T-cell (primary cell): ENCODE measurements at regions not wholly inside any gene's neighbourhood (a gene's known extent, or its start where the extent isn't known, plus 50 kb on each side); places are given as distances from the start of the nearest gene placed in this dataset.

Experiments
- ATAC-seq, 4 experiments: fragments of 200-7000 bp in 3 of 4; fragments of 150-1000 bp in 1 of 4; cut with Tn5 transposase; replicated peaks in 1 of 4; 1 replicate in 3 of 4; 2 replicates in 1 of 4; pipeline ENCODE4 v1.10.0; 2021; ENCODE audit warnings: moderate library complexity in 3 of 4, mild to moderate bottlenecking in 2 of 4, moderate number of reproducible peaks in 1 of 4
- CTCF ChIA-PET, 2 donors: fragments of 300-600 bp; sonication (Branson Sonifier 250); formaldehyde crosslinking; loops; one replicate each; lab custom pipeline; 2022; ENCODE audit warnings: antibody characterized with exemption in 2 of 2; lab: Charles Lee
- POLR2A ChIA-PET, 2 donors: fragments of 300-600 bp; sonication (Branson Sonifier 250); formaldehyde crosslinking; loops; one replicate each; lab custom pipeline; 2022; ENCODE audit warnings: antibody characterized with exemption in 2 of 2; lab: Charles Lee
- DNase-seq, 35 experiments: peaks; one replicate each; pipeline versions ENCODE4 v3.0.0 to v3.0.0-alpha.2; 2013 to 2023
- H3K27ac ChIP-seq: one replicate; pipeline ENCODE4 v1.5.1; 2013; ENCODE audit warnings: low read length
- H3K27me3 ChIP-seq, 2 experiments: replicated peaks in 1 of 2; 1 replicate in 1 of 2; 2 replicates in 1 of 2; pipeline versions ENCODE4 v1.6.1 to v1.7.0; 2013; ENCODE audit warnings: low read length in 1 of 2, mixed read lengths in 1 of 2; ENCODE audit not compliant: control insufficient read depth in 2 of 2, insufficient read depth in 2 of 2; ENCODE audit errors: extremely low read depth in 1 of 2
- H3K36me3 ChIP-seq, 2 donors: 1 replicate in 1 of 2; 2 replicates in 1 of 2; pipeline versions ENCODE4 v1.6.1 to v1.7.0; 2013; ENCODE audit warnings: low read length in 1 of 2; ENCODE audit not compliant: control insufficient read depth in 2 of 2, insufficient read depth in 1 of 2; ENCODE audit errors: extremely low read depth in 1 of 2
- H3K4me1 ChIP-seq, 2 experiments: 1 replicate in 1 of 2; 2 replicates in 1 of 2; pipeline versions ENCODE4 v1.6.1 to v1.7.0; 2013; ENCODE audit warnings: low read length in 2 of 2, mixed read lengths in 1 of 2; ENCODE audit not compliant: insufficient read depth in 2 of 2, control insufficient read depth in 1 of 2; ENCODE audit errors: extremely low read depth in 1 of 2
- H3K4me3 ChIP-seq, 2 donors: 1 replicate in 1 of 2; 2 replicates in 1 of 2; pipeline versions ENCODE4 v1.5.1 to v1.7.0; 2013; ENCODE audit warnings: mild to moderate bottlenecking in 2 of 2, low read length in 1 of 2, moderate library complexity in 1 of 2; ENCODE audit not compliant: control insufficient read depth in 1 of 2; ENCODE audit errors: extremely low read depth in 1 of 2
- H3K9me3 ChIP-seq: 2 replicates; pipeline ENCODE4 v1.7.0; 2013
- H3K27ac Mint-ChIP-seq, 2 donors: one replicate each; pipeline ENCODE4 v1.8.0; 2020 to 2021; ENCODE audit warnings: mild to moderate bottlenecking in 2 of 2, mixed read lengths in 2 of 2
- H3K27me3 Mint-ChIP-seq, 2 donors: one replicate each; pipeline ENCODE4 v1.8.0; 2021 to 2022; ENCODE audit warnings: mixed read lengths in 2 of 2
- H3K36me3 Mint-ChIP-seq: one replicate; pipeline ENCODE4 v1.8.0; 2021; ENCODE audit warnings: mixed read lengths
- H3K4me1 Mint-ChIP-seq, 3 donors: one replicate each; pipeline ENCODE4 v1.8.0; 2020 to 2022; ENCODE audit warnings: mixed read lengths in 3 of 3, mild to moderate bottlenecking in 1 of 3
- H3K4me3 Mint-ChIP-seq, 3 donors: one replicate each; pipeline ENCODE4 v1.8.0; 2020 to 2022; ENCODE audit warnings: mild to moderate bottlenecking in 3 of 3, mixed read lengths in 3 of 3, moderate library complexity in 3 of 3
- H3K9me3 Mint-ChIP-seq, 3 donors: one replicate each; pipeline ENCODE4 v1.8.0; 2020 to 2022; ENCODE audit warnings: mixed read lengths in 3 of 3
- WGBS: methylation state at CpG from one replicate; pipeline ENCODE4 v1.1.5; 2013; ENCODE audit warnings: missing lambda C conversion rate; ENCODE audit not compliant: insufficient coverage; 5-methylcytosine and 5-hydroxymethylcytosine counted together

- ChIA-PET POLR2A (interaction anchor here (0.6 kb wide), 2 partner anchors 9 to 132 kb away, joined by 3 to 10 read pairs; no protein-coding TSS in a partner anchor), CTCF (no interaction called here)
- 84% methylated on average over 4 of the region's 11 CpGs for WGBS
- Histone ChIP-seq H3K27ac (no peak overlapping the region), H3K27me3 (no peaks in the 10 kb centered on the region), H3K9me3 (no peaks in the 10 kb centered on the region), H3K4me3 (no peak overlapping the region), H3K36me3 (no peaks in the 10 kb centered on the region), H3K4me1 (no peaks in the 10 kb centered on the region)
- DNase-seq, result no peak
- no peaks in the 10 kb centered on the region for H3K36me3 Mint-ChIP-seq
- no peak for ATAC-seq
- H3K4me3 Mint-ChIP-seq, result no peak overlapping the region
- H3K27ac Mint-ChIP-seq, result no peak overlapping the region
- no peaks in the 10 kb centered on the region for H3K27me3 Mint-ChIP-seq
- H3K4me1 Mint-ChIP-seq, result no peaks in the 10 kb centered on the region
- H3K9me3 Mint-ChIP-seq, result no peaks in the 10 kb centered on the region
These were observed 1325.4 kb downstream of the PLA2G4A start for GRCh38 chr1:188154196-188154595.

- DNase-seq (no peak), ATAC-seq (no peak)
- WGBS, result 86% methylated on average over 3 of the region's 3 CpGs
- no peak overlapping the region for H3K4me3 Mint-ChIP-seq
- no peak overlapping the region for H3K27ac Mint-ChIP-seq
- H3K4me1 Mint-ChIP-seq, result no peaks in the 10 kb centered on the region
- Histone ChIP-seq H3K27ac (no peak overlapping the region), H3K36me3 (no peaks in the 10 kb centered on the region), H3K4me3 (no peak overlapping the region), H3K4me1 (no peaks in the 10 kb centered on the region), H3K9me3 (no peaks in the 10 kb centered on the region), H3K27me3 (no peaks in the 10 kb centered on the region)
- POLR2A ChIA-PET, result no interaction called here
- no peaks in the 10 kb centered on the region for H3K36me3 Mint-ChIP-seq
- no peaks in the 10 kb centered on the region for H3K27me3 Mint-ChIP-seq
- CTCF ChIA-PET, result no interaction called here
- no peaks in the 10 kb centered on the region for H3K9me3 Mint-ChIP-seq
These were observed 1326.0 kb downstream of the PLA2G4A start for GRCh38 chr1:188154761-188155160.

GRCh38 chr1:188155261-188155660 lies 1326.5 kb downstream of the PLA2G4A start:
- CTCF ChIA-PET, result no interaction called here
- POLR2A ChIA-PET, result no interaction called here
- no peaks in the 10 kb centered on the region for H3K9me3 ChIP-seq
- H3K36me3 ChIP-seq, result no peaks in the 10 kb centered on the region
- no peaks in the 10 kb centered on the region for H3K4me1 ChIP-seq
- H3K27ac ChIP-seq, result no peak overlapping the region
- H3K27ac Mint-ChIP-seq, result no peak overlapping the region
- H3K27me3 Mint-ChIP-seq, result no peaks in the 10 kb centered on the region
- no peaks in the 10 kb centered on the region for H3K4me1 Mint-ChIP-seq
- H3K4me3 ChIP-seq, result no peak overlapping the region
- DNase-seq (no peak), ATAC-seq (no peak)
- H3K9me3 Mint-ChIP-seq, result peaks cover 0 to 2% (median 0%) of the 10 kb centered on the region in 3 donors
- H3K36me3 Mint-ChIP-seq, result no peaks in the 10 kb centered on the region
- no peaks in the 10 kb centered on the region for H3K27me3 ChIP-seq
- H3K4me3 Mint-ChIP-seq, result no peak overlapping the region

GRCh38 chr1:188164459-188164858 lies 1335.7 kb downstream of the PLA2G4A start:
- ChIA-PET CTCF (no interaction called here), POLR2A (no interaction called here)
- Mint-ChIP-seq H3K4me3 (no peak overlapping the region), H3K27me3 (no peaks in the 10 kb centered on the region), H3K4me1 (no peaks in the 10 kb centered on the region), H3K27ac (no peak overlapping the region), H3K9me3 (peaks cover 4 to 20% (median 7%) of the 10 kb centered on the region in 3 donors), H3K36me3 (no peaks in the 10 kb centered on the region)
- H3K27me3 ChIP-seq, result no peaks in the 10 kb centered on the region
- H3K27ac ChIP-seq, result no peak overlapping the region
- H3K9me3 ChIP-seq, result no peaks in the 10 kb centered on the region
- H3K36me3 ChIP-seq, result no peaks in the 10 kb centered on the region
- no peak overlapping the region for H3K4me3 ChIP-seq
- DNase-seq, result no peak
- no peaks in the 10 kb centered on the region for H3K4me1 ChIP-seq
- no peak for ATAC-seq
- no CpG with 5 or more reads among the region's 3 CpGs for WGBS

GRCh38 chr1:188166654-188167053 lies 1337.9 kb downstream of the PLA2G4A start:
- Histone ChIP-seq H3K27me3 (no peaks in the 10 kb centered on the region), H3K4me1 (no peaks in the 10 kb centered on the region), H3K4me3 (no peak overlapping the region), H3K27ac (no peak overlapping the region), H3K9me3 (no peaks in the 10 kb centered on the region), H3K36me3 (no peaks in the 10 kb centered on the region)
- Mint-ChIP-seq H3K9me3 (peaks cover 4 to 16% (median 7%) of the 10 kb centered on the region in 3 donors), H3K4me3 (no peak overlapping the region), H3K27me3 (no peaks in the 10 kb centered on the region), H3K36me3 (no peaks in the 10 kb centered on the region), H3K4me1 (no peaks in the 10 kb centered on the region), H3K27ac (no peak overlapping the region)
- ChIA-PET CTCF (no interaction called here), POLR2A (no interaction called here)
- no CpG with 5 or more reads among the region's 1 CpG for WGBS
- ATAC-seq (no peak), DNase-seq (no peak)

- Histone ChIP-seq H3K4me1 (no peaks in the 10 kb centered on the region), H3K27me3 (no peaks in the 10 kb centered on the region), H3K9me3 (no peaks in the 10 kb centered on the region), H3K4me3 (no peak overlapping the region), H3K36me3 (no peaks in the 10 kb centered on the region), H3K27ac (no peak overlapping the region)
- Mint-ChIP-seq H3K4me3 (no peak overlapping the region), H3K9me3 (peaks cover 3 to 16% (median 4%) of the 10 kb centered on the region in 3 donors), H3K27ac (no peak overlapping the region), H3K27me3 (no peaks in the 10 kb centered on the region), H3K4me1 (no peaks in the 10 kb centered on the region), H3K36me3 (no peaks in the 10 kb centered on the region)
- POLR2A ChIA-PET, result no interaction called here
- CTCF ChIA-PET, result no interaction called here
- no CpG with 5 or more reads among the region's 1 CpG for WGBS
- no peak for DNase-seq
- ATAC-seq, result no peak
These were observed 1341.2 kb downstream of the PLA2G4A start for GRCh38 chr1:188169971-188170370.

GRCh38 chr1:188170411-188170810 lies 1341.7 kb downstream of the PLA2G4A start:
- Mint-ChIP-seq H3K36me3 (no peaks in the 10 kb centered on the region), H3K27ac (no peak overlapping the region), H3K4me1 (no peaks in the 10 kb centered on the region), H3K27me3 (no peaks in the 10 kb centered on the region), H3K4me3 (no peak overlapping the region), H3K9me3 (peaks cover 3 to 14% (median 4%) of the 10 kb centered on the region in 3 donors)
- H3K9me3 ChIP-seq, result no peaks in the 10 kb centered on the region
- no peaks in the 10 kb centered on the region for H3K27me3 ChIP-seq
- no peaks in the 10 kb centered on the region for H3K4me1 ChIP-seq
- no peak for ATAC-seq
- no peak overlapping the region for H3K27ac ChIP-seq
- POLR2A ChIA-PET, result no interaction called here
- CTCF ChIA-PET, result no interaction called here
- no peaks in the 10 kb centered on the region for H3K36me3 ChIP-seq
- no peak overlapping the region for H3K4me3 ChIP-seq
- WGBS, result no CpG with 5 or more reads among the region's 1 CpG
- DNase-seq, result no peak
